OCI-LY7 (cell line): ENCODE measurements at regions not wholly inside any gene's neighbourhood (a gene's known extent, or its start where the extent isn't known, plus 50 kb on each side); places are given as distances from the start of the nearest gene placed in this dataset.

ENCODE experiments used
- BruUV-seq: library from RNA; stranded (reverse); fragments of 400-500 nt; replicated peaks from 2 replicates; lab custom pipeline; 2021; lab: Mats Ljungman, UMichigan
- CTCF ChIA-PET: fragments of 300-600 bp; sonication (Branson Sonifier 250); formaldehyde crosslinking; loops from one replicate; lab custom pipeline; 2022; ENCODE audit warnings: antibody characterized with exemption; ENCODE audit not compliant: unreplicated experiment; lab: Charles Lee
- POLR2A ChIA-PET: fragments of 300-600 bp; sonication (Branson Sonifier 250); formaldehyde crosslinking; loops from one replicate; lab custom pipeline; 2022; ENCODE audit warnings: antibody characterized with exemption; lab: Charles Lee
- DNase-seq: peaks from one replicate; pipeline ENCODE4 v3.0.0-alpha.2; 2015; ENCODE audit warnings: low spot score
- H2AFZ ChIP-seq: fragments of 200-600 bp; sonication (generic), shearing (Covaris generic); 2 replicates; pipeline ENCODE4 v1.6.1; 2014; ENCODE audit warnings: mild to moderate bottlenecking, antibody characterized with exemption, low read length, moderate library complexity
- H3K27ac ChIP-seq: fragments of 200-600 bp; sonication (generic); 2 replicates; pipeline ENCODE4 v1.5.1; 2014; ENCODE audit warnings: mixed run types, low read depth, mild to moderate bottlenecking, moderate library complexity, low read length, inconsistent platforms; ENCODE audit not compliant: poor library complexity, severe bottlenecking
- H3K36me3 ChIP-seq: fragments of 200-600 bp; sonication (generic); 2 replicates; pipeline ENCODE4 v1.6.1; 2014; ENCODE audit warnings: mild to moderate bottlenecking, antibody characterized with exemption, low read length, moderate library complexity, mixed read lengths; ENCODE audit not compliant: insufficient read depth
- H3K4me1 ChIP-seq: fragments of 200-600 bp; sonication (generic); 2 replicates; pipeline ENCODE4 v1.5.1; 2014; ENCODE audit warnings: mild to moderate bottlenecking, low read length; ENCODE audit not compliant: insufficient read depth, poor library complexity, severe bottlenecking
- H3K4me2 ChIP-seq: fragments of 200-600 bp; sonication (generic); 2 replicates; pipeline ENCODE4 v1.6.1; 2014; ENCODE audit warnings: mild to moderate bottlenecking, low read length
- H3K4me3 ChIP-seq: fragments of 200-600 bp; sonication (generic); 2 replicates; pipeline ENCODE4 v1.5.1; 2014; ENCODE audit warnings: mild to moderate bottlenecking, low read depth, low read length; ENCODE audit not compliant: poor library complexity, severe bottlenecking
- H3K79me2 ChIP-seq: fragments of 200-600 bp; sonication (generic); 2 replicates; pipeline ENCODE4 v1.6.1; 2016; ENCODE audit warnings: low read depth, mild to moderate bottlenecking, low read length, moderate library complexity, mixed read lengths; ENCODE audit not compliant: insufficient read depth
- H3K9me2 ChIP-seq: fragments of 200-600 bp; sonication (generic); 2 replicates; pipeline ENCODE4 v1.6.1; 2016; ENCODE audit warnings: mild to moderate bottlenecking, low read length, mixed read lengths; ENCODE audit not compliant: insufficient read depth
- H3K9me3 ChIP-seq: fragments of 200-600 bp; sonication (generic); 2 replicates; pipeline ENCODE4 v1.6.1; 2014; ENCODE audit warnings: mild to moderate bottlenecking, mixed run types, low read length, mixed read lengths
- H4K20me1 ChIP-seq: fragments of 200-600 bp; sonication (generic); 2 replicates; pipeline ENCODE4 v1.6.1; 2014; ENCODE audit warnings: mild to moderate bottlenecking, antibody characterized with exemption, low read length, moderate library complexity, mixed read lengths; ENCODE audit not compliant: insufficient read depth
- CTCF ChIP-seq: fragments of 200-600 bp; sonication (generic); conservative IDR thresholded peaks from 2 replicates; pipeline ENCODE4 v1.5.1; 2014; ENCODE audit warnings: mild to moderate bottlenecking, antibody characterized with exemption, low read length, moderate library complexity, mixed read lengths
- EZH2phosphoT487 ChIP-seq: fragments of 200-600 bp; sonication (generic); IDR thresholded peaks from 2 replicates; pipeline ENCODE4 v1.6.1; 2018; ENCODE audit warnings: low read depth, borderline replicate concordance, mild to moderate bottlenecking, mixed run types, antibody characterized with exemption, low read length, moderate library complexity, mixed read lengths
- intact Hi-C: fragments of 100-400 bp; cut with micrococcal nuclease; formaldehyde crosslinking; loops from one replicate; pipeline ENCODE4 v1.10.0; 2022; ENCODE audit not compliant: unreplicated experiment

- Histone ChIP-seq H3K4me2 (no peak overlapping the region), H3K9me2 (no peaks in the 10 kb centered on the region), H3K4me1 (no peaks in the 10 kb centered on the region), H3K9me3 (no peaks in the 10 kb centered on the region), H3K36me3 (no peaks in the 10 kb centered on the region), H4K20me1 (no peaks in the 10 kb centered on the region), H3K79me2 (no peaks in the 10 kb centered on the region), H3K4me3 (no peak overlapping the region), H3K27ac (no peak overlapping the region), H2AFZ (no peak overlapping the region)
- ChIA-PET POLR2A (no interaction called here), CTCF (no interaction called here)
- TF ChIP-seq EZH2phosphoT487: no peak
- no peak for TF ChIP-seq CTCF
- no peak for DNase-seq
- no TSS peak for BruUV-seq
- intact Hi-C loops: no loop called here
These were observed 1042.0 kb downstream of the GRM8 start for GRCh38 chr7:126210707-126211106.

- BruUV-seq: no TSS peak
- Histone ChIP-seq H4K20me1 (no peaks in the 10 kb centered on the region), H3K9me2 (no peaks in the 10 kb centered on the region), H3K36me3 (no peaks in the 10 kb centered on the region), H3K4me3 (no peak overlapping the region), H3K9me3 (no peaks in the 10 kb centered on the region), H3K27ac (no peak overlapping the region), H3K79me2 (no peaks in the 10 kb centered on the region), H3K4me1 (no peaks in the 10 kb centered on the region), H2AFZ (no peak overlapping the region), H3K4me2 (no peak overlapping the region)
- intact Hi-C loops: no loop called here
- CTCF ChIA-PET: no interaction called here
- TF ChIP-seq CTCF: no peak
- no peak for TF ChIP-seq EZH2phosphoT487
- no peak for DNase-seq
- POLR2A ChIA-PET: no interaction called here
These were observed 1049.6 kb downstream of the GRM8 start for GRCh38 chr7:126203185-126203584.

- H2AFZ ChIP-seq: no peak overlapping the region
- no peaks in the 10 kb centered on the region for H3K79me2 ChIP-seq
- intact Hi-C loops: no loop called here
- BruUV-seq: no TSS peak
- H3K9me3 ChIP-seq: no peaks in the 10 kb centered on the region
- CTCF ChIA-PET: no interaction called here
- TF ChIP-seq EZH2phosphoT487 (no peak), CTCF (no peak)
- no peak overlapping the region for H3K4me2 ChIP-seq
- no peak overlapping the region for H3K4me3 ChIP-seq
- no peaks in the 10 kb centered on the region for H4K20me1 ChIP-seq
- H3K27ac ChIP-seq: no peak overlapping the region
- no peaks in the 10 kb centered on the region for H3K9me2 ChIP-seq
- no peaks in the 10 kb centered on the region for H3K36me3 ChIP-seq
- no peaks in the 10 kb centered on the region for H3K4me1 ChIP-seq
- POLR2A ChIA-PET: interaction anchor here (0.6 kb wide), 1 partner anchor 680 kb away, joined by 3 read pairs; no protein-coding TSS in a partner anchor
- DNase-seq: no peak
These were observed 1050.6 kb downstream of the GRM8 start for GRCh38 chr7:126202177-126202576.
